NB4 (cell line): ENCODE measurements at regions not wholly inside any gene's neighbourhood (a gene's known extent, or its start where the extent isn't known, plus 50 kb on each side); places are given as distances from the start of the nearest gene placed in this dataset.

Experiments used
- DNase-seq: peaks from one replicate; pipeline ENCODE4 v3.0.0; 2010; ENCODE audit warnings: low read depth
- H3K4me3 ChIP-seq: one replicate; pipeline ENCODE4 v1.5.1; 2011; ENCODE audit warnings: mild to moderate bottlenecking, low read depth, low read length, moderate library complexity
- CTCF ChIP-seq: IDR thresholded peaks from one replicate; pipeline ENCODE4 v1.5.1; 2012; ENCODE audit warnings: low read depth, low read length
- MAX ChIP-seq: IDR thresholded peaks from 2 replicates; pipeline ENCODE4 v1.6.1; 2011; ENCODE audit warnings: low read depth, low read length
- MYC ChIP-seq: IDR thresholded peaks from 2 replicates; pipeline ENCODE4 v1.6.1; 2011; ENCODE audit warnings: low read depth, low read length
- POLR2A ChIP-seq: IDR thresholded peaks from 2 replicates; pipeline ENCODE4 v1.6.1; 2011; ENCODE audit warnings: mild to moderate bottlenecking; ENCODE audit not compliant: insufficient read length; ENCODE audit errors: extremely low read depth

- TF ChIP-seq MAX, result no peak
- no peak for DNase-seq
- H3K4me3 ChIP-seq, result no peak overlapping the region
These were observed 165.5 kb upstream of the DUSP10 start for GRCh38 chr1:221907166-221907932.

GRCh38 chr1:221905802-221906201 is 163.9 kb upstream of the DUSP10 start:
- DNase-seq, result no peak
- H3K4me3 ChIP-seq, result no peak overlapping the region
- no peak for TF ChIP-seq MYC
- no peak for TF ChIP-seq MAX
- no peak for TF ChIP-seq POLR2A
- no peak for TF ChIP-seq CTCF

GRCh38 chr1:221904319-221904718 is 162.4 kb upstream of the DUSP10 start:
- DNase-seq, result no peak
- no peak overlapping the region for H3K4me3 ChIP-seq
- no peak for TF ChIP-seq MYC
- no peak for TF ChIP-seq CTCF
- no peak for TF ChIP-seq POLR2A
- no peak for TF ChIP-seq MAX

GRCh38 chr1:221903594-221903993 is 161.7 kb upstream of the DUSP10 start:
- H3K4me3 ChIP-seq, result no peak overlapping the region
- TF ChIP-seq MYC (no peak), MAX (no peak), POLR2A (no peak), CTCF (no peak)
- DNase-seq, result no peak

GRCh38 chr1:221902961-221903360 is 161.1 kb upstream of the DUSP10 start:
- H3K4me3 ChIP-seq, result no peak overlapping the region
- DNase-seq, result no peak
- TF ChIP-seq MAX, result no peak
- no peak for TF ChIP-seq MYC
- no peak for TF ChIP-seq CTCF
- no peak for TF ChIP-seq POLR2A

- no peak overlapping the region for H3K4me3 ChIP-seq
- DNase-seq, result no peak
- TF ChIP-seq MYC (no peak), CTCF (no peak), MAX (no peak), POLR2A (no peak)
These were observed 158.8 kb upstream of the DUSP10 start for GRCh38 chr1:221900678-221901077.
